ENCODE measurements at regions not wholly inside any gene's neighbourhood (a gene's known extent, or its start where the extent isn't known, plus 50 kb on each side); places are given as distances from the start of the nearest gene placed in this dataset.
A peak's percentile ranks its signal among the peaks of the same experiment; 100 is the strongest.

DNA sequence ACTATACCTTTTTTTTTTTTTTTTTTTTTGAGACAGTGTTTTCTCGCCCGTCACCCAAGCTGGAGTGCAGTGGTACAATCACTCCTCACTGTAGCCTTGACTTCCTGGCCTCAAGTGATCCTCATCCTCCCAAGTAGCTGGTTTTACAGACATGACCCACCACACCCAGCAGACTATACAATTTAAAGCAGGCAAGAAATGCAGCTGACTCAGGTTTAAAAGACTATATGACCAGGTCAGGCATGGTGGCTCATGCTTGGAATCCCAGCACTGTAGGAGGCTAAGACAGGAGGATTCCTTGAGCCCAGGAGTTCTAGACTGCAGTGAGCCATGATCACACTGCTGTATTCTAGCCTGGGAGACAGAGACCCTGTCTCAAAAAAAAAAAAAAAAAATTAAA lies 89.5 kb upstream of the AUTS2 start:
- no peaks in the 10 kb centered on the region for H3K9me3 ChIP-seq (ENCODE audit: insufficient read depth, low read depth, low read length)
- no peaks in the 10 kb centered on the region; the same call in 1 of the 2 replicates for H3K4me1 ChIP-seq (ENCODE audit: insufficient read depth, low read length)
- no peaks in the 10 kb centered on the region for H3K27me3 ChIP-seq (ENCODE audit: insufficient read depth, low read length)
- no peak overlapping the region for H3K4me3 ChIP-seq (ENCODE audit: low read length)
- no peak overlapping the region for H3K27ac ChIP-seq (ENCODE audit: low read length)
- H3K36me3 ChIP-seq (ENCODE audit: insufficient read depth, low read depth, low read length): no peaks in the 10 kb centered on the region
- no peak overlapping the region for H3K9ac ChIP-seq (ENCODE audit: low read depth, low read length)

DNA sequence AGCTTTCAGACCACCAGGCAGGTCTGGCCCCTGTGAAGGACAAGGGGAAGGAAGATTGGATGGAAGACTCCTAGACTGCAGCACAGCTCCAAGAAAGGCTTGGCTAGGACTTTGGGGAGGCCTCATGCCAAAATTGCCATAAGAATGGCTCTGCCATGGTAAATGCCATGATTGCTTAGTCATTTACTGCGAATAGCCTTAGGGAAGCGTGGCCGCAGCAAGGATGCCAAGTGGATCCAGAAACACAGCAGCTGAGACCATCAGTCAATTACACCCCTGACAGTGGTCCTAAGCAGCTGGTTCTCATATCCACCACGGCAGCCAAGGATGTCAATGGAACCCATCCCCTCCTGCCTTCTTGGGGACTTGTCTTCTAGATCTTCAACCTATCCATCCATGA lies 88.2 kb upstream of the AUTS2 start:
- H3K27me3 ChIP-seq (ENCODE audit: insufficient read depth, low read length): no peaks in the 10 kb centered on the region
- H3K27ac ChIP-seq (ENCODE audit: low read length): no peak overlapping the region
- H3K4me1 ChIP-seq (ENCODE audit: insufficient read depth, low read length): no peaks in the 10 kb centered on the region
- H3K36me3 ChIP-seq (ENCODE audit: insufficient read depth, low read depth, low read length): no peaks in the 10 kb centered on the region
- H3K9me3 ChIP-seq (ENCODE audit: insufficient read depth, low read depth, low read length): no peaks in the 10 kb centered on the region
- H3K4me3 ChIP-seq (ENCODE audit: low read length): no peak overlapping the region
- no peak overlapping the region for H3K9ac ChIP-seq (ENCODE audit: low read depth, low read length)

DNA sequence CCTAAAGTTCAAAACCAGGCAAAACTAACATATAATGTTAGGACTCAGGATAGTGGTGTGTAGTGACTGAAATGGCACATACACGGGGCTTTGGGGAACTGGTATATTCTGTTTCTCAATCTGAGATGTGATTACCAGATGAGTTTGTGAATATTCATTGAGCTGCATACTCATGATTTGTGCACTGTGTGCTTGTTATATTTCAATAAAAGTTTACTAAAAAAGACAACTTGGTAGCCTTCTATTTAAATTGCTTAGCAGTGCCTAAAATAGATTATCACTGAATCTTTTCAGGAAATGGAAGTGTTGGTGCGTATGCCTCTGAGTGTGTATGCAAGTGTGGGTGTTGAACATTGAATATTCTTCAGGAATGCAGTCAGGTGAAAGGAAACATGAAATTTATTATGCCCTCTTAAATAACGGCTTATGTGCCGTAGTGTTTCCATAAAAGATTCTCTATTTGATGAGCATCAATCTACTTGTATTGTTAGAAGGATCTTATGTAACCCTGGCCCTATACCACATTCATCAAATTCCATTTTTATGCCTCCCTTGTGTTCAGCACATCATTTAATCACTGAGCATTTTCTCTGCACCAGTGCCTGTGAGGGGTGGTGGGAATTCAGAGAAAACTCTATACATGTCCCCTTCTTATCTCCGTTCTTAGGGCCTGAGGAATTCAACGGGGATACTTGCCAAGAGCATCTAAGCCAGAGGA lies 82.6 kb upstream of the AUTS2 start:
- peaks cover 10% of the 10 kb centered on the region; the same call in 1 of the 2 replicates for H3K4me1 ChIP-seq (ENCODE audit: insufficient read depth, low read length)
- H3K9ac ChIP-seq (ENCODE audit: low read depth, low read length): no peak overlapping the region
- H3K27ac ChIP-seq (ENCODE audit: low read length): no peak overlapping the region
- H3K36me3 ChIP-seq (ENCODE audit: insufficient read depth, low read depth, low read length): no peaks in the 10 kb centered on the region
- H3K27me3 ChIP-seq (ENCODE audit: insufficient read depth, low read length): 0 out of 2 replicates have a peak, but pooled peaks cover 8% of the 10 kb centered on the region
- no peaks in the 10 kb centered on the region for H3K9me3 ChIP-seq (ENCODE audit: insufficient read depth, low read depth, low read length)
- H3K4me3 ChIP-seq (ENCODE audit: low read length): no peak overlapping the region

DNA sequence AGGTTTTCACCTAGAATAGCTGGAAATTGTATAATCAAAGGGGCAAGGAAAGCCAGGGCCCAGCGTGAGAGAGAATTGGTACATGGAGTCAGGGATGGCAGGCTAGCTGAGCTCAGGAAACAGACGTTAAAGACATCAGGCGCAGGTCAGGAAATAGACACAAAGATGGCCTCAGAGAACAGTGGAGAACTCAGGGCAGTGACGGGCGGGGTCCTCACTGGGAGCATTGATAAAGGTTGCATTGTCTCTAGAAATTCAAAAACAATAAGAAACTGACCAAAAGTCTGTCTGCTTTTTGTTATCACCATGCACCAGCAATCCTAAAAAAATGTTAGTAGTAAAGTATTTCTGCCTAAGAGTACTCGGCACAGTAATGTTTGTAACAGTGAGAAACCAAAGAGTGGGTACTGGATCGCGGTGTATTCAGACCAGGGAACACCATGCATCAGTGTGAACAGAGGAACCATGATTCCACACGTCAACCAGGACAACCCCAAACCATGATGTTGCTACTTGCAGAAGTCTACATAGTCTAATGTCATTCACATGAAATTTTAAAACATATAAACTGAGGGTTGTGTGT lies 81.9 kb upstream of the AUTS2 start:
- Histone ChIP-seq H3K4me1 (ENCODE audit: insufficient read depth, low read length) (peaks cover 10% of the 10 kb centered on the region; the same call in 1 of the 2 replicates), H3K9me3 (ENCODE audit: insufficient read depth, low read depth, low read length) (no peaks in the 10 kb centered on the region), H3K27ac (ENCODE audit: low read length) (no peak overlapping the region), H3K27me3 (ENCODE audit: insufficient read depth, low read length) (0 out of 2 replicates have a peak, but pooled peaks cover 8% of the 10 kb centered on the region), H3K4me3 (ENCODE audit: low read length) (no peak overlapping the region), H3K36me3 (ENCODE audit: insufficient read depth, low read depth, low read length) (no peaks in the 10 kb centered on the region), H3K9ac (ENCODE audit: low read depth, low read length) (no peak overlapping the region)

DNA sequence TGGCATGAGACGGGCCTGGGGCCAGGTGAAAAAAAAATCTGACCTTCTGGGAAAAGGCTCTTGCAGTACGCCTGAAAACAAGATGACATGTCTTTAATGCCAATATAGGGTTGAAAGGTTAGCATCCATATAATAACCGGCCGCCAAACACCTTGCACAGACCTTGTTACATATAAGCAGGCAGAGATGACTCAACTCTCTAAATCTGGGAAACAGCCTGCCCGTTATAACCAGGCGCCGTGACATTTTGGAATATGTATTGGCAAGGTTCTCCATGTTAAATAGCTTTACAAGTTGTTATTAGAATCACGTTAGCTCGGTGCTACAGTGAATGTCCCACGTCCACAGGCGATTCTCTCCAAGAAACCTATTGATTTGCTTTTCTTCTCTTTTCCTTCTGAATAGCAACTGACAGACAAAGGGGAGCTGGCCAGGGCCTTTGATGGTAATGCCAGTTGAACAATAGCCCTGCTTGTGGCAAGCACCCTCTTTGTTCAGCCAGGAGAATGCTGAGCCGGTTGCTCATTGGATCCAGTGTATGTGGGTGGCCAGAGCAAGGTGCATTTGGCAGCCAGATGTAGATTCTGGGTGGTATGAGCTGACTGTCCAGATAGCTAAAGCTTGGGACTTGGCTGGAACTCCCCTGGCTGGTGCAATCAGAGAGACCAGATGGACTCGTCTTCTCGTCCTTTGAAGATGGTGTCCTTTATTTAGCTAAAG lies 80.1 kb upstream of the AUTS2 start:
- 0 out of 2 replicates have a peak overlapping the region, but pooled peaks have one; percentile 19 for H3K9ac ChIP-seq (ENCODE audit: low read depth, low read length)
- H3K9me3 ChIP-seq (ENCODE audit: insufficient read depth, low read depth, low read length): no peaks in the 10 kb centered on the region
- H3K4me3 ChIP-seq (ENCODE audit: low read length): peak overlapping the region; percentile 47; the same call in 1 of the 2 replicates
- H3K27me3 ChIP-seq (ENCODE audit: insufficient read depth, low read length): 0 out of 2 replicates have a peak, but pooled peaks cover 8% of the 10 kb centered on the region
- H3K4me1 ChIP-seq (ENCODE audit: insufficient read depth, low read length): peaks cover 10% of the 10 kb centered on the region; the same call in 1 of the 2 replicates
- no peak overlapping the region for H3K27ac ChIP-seq (ENCODE audit: low read length)
- H3K36me3 ChIP-seq (ENCODE audit: insufficient read depth, low read depth, low read length): no peaks in the 10 kb centered on the region

DNA sequence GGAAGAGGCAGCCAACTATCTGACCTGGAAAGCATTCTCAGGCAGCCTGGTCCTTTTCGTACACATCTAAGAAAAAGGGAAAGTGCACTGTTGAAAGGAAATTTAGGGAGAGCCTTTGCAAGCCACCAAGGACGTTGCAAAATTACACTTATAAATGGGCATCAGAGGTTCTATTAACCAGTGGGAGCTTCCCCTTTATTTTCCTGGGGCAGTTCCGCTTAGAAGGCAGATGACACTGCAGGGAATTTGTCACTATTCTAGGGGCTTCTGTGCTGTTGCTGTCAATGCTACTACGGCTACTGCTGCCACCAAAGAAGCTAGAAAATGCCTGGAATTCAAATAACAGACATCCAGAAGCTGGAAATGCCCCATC lies 79.6 kb upstream of the AUTS2 start:
- H3K27ac ChIP-seq (ENCODE audit: low read length): no peak overlapping the region
- 0 out of 2 replicates have a peak, but pooled peaks cover 8% of the 10 kb centered on the region for H3K27me3 ChIP-seq (ENCODE audit: insufficient read depth, low read length)
- no peaks in the 10 kb centered on the region for H3K9me3 ChIP-seq (ENCODE audit: insufficient read depth, low read depth, low read length)
- H3K4me1 ChIP-seq (ENCODE audit: insufficient read depth, low read length): peaks cover 10% of the 10 kb centered on the region; the same call in 1 of the 2 replicates
- no peaks in the 10 kb centered on the region for H3K36me3 ChIP-seq (ENCODE audit: insufficient read depth, low read depth, low read length)
- peak overlapping the region; percentile 47; the same call in 1 of the 2 replicates for H3K4me3 ChIP-seq (ENCODE audit: low read length)
- 0 out of 2 replicates have a peak overlapping the region, but pooled peaks have one; percentile 19 for H3K9ac ChIP-seq (ENCODE audit: low read depth, low read length)

DNA sequence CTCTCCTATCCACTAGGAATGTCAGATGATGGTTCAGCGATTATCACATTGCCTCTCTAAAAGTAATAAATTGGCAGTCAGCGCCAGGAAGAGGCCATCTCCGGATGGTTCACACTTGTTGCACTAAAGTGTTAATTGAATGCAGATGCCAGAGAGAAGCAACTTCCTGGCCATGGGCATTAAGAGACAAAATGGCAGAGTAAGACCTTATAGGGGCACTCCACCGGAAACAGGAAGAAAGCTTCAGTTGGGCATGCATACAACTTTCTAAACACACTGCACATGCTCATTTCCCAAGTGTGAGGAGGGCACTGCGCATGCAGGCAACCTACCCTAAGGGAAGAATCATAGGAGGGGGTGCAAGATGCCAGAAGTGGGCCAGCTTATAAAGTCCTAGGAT lies 71.7 kb upstream of the AUTS2 start:
- H3K27ac ChIP-seq (ENCODE audit: low read length): no peak overlapping the region
- no peak overlapping the region for H3K9ac ChIP-seq (ENCODE audit: low read depth, low read length)
- no peaks in the 10 kb centered on the region; the same call in none of the 2 replicates for H3K9me3 ChIP-seq (ENCODE audit: insufficient read depth, low read depth, low read length)
- H3K4me1 ChIP-seq (ENCODE audit: insufficient read depth, low read length): no peaks in the 10 kb centered on the region; the same call in 1 of the 2 replicates
- no peaks in the 10 kb centered on the region for H3K27me3 ChIP-seq (ENCODE audit: insufficient read depth, low read length)
- no peaks in the 10 kb centered on the region for H3K36me3 ChIP-seq (ENCODE audit: insufficient read depth, low read depth, low read length)
- H3K4me3 ChIP-seq (ENCODE audit: low read length): no peak overlapping the region

DNA sequence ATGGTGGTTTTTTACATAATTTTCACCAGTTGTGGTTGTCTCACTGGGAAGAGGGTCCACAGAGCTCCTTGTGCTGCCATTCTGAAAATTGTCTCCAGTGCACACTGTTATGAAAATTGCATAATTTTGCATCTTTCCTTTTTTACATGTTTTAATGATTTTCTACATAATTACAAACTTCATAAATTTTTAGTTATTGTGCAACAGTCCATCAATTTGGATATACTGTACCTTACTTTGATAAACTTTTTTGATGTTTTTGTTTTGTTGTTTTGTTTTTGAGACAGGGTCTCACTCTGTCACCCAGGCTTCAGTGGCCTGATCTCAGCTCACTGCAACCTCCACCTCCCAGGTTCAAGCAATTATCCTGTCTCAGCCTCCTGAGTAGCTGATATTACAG lies 70.6 kb upstream of the AUTS2 start:
- H3K9me3 ChIP-seq (ENCODE audit: insufficient read depth, low read depth, low read length): no peaks in the 10 kb centered on the region; the same call in none of the 2 replicates
- no peaks in the 10 kb centered on the region for H3K27me3 ChIP-seq (ENCODE audit: insufficient read depth, low read length)
- no peaks in the 10 kb centered on the region; the same call in 1 of the 2 replicates for H3K4me1 ChIP-seq (ENCODE audit: insufficient read depth, low read length)
- H3K9ac ChIP-seq (ENCODE audit: low read depth, low read length): no peak overlapping the region
- H3K27ac ChIP-seq (ENCODE audit: low read length): no peak overlapping the region
- no peaks in the 10 kb centered on the region for H3K36me3 ChIP-seq (ENCODE audit: insufficient read depth, low read depth, low read length)
- no peak overlapping the region for H3K4me3 ChIP-seq (ENCODE audit: low read length)

DNA sequence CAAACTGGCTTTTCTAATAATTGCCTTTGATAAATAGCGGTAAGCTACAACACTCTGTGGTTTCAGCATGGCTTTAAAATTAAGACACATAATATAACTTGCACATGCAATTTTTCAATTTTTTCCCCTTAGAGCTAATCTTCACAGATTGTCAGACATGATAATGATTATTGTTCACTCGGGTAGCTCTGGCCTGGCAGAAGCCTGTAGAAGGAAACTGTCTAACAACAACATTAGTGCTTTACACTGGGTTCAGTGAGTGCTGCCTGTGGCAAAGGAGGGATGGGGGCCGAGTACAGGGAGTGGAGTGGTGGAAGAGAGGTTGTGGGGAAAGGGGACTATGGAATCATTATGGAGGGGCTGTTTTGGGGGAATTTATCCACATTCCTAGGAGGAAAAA lies 67.2 kb upstream of the AUTS2 start:
- Histone ChIP-seq H3K4me1 (ENCODE audit: insufficient read depth, low read length) (no peaks in the 10 kb centered on the region; the same call in 1 of the 2 replicates), H3K9me3 (ENCODE audit: insufficient read depth, low read depth, low read length) (no peaks in the 10 kb centered on the region; the same call in none of the 2 replicates), H3K27me3 (ENCODE audit: insufficient read depth, low read length) (no peaks in the 10 kb centered on the region), H3K27ac (ENCODE audit: low read length) (no peak overlapping the region), H3K36me3 (ENCODE audit: insufficient read depth, low read depth, low read length) (no peaks in the 10 kb centered on the region), H3K9ac (ENCODE audit: low read depth, low read length) (no peak overlapping the region), H3K4me3 (ENCODE audit: low read length) (no peak overlapping the region)

DNA sequence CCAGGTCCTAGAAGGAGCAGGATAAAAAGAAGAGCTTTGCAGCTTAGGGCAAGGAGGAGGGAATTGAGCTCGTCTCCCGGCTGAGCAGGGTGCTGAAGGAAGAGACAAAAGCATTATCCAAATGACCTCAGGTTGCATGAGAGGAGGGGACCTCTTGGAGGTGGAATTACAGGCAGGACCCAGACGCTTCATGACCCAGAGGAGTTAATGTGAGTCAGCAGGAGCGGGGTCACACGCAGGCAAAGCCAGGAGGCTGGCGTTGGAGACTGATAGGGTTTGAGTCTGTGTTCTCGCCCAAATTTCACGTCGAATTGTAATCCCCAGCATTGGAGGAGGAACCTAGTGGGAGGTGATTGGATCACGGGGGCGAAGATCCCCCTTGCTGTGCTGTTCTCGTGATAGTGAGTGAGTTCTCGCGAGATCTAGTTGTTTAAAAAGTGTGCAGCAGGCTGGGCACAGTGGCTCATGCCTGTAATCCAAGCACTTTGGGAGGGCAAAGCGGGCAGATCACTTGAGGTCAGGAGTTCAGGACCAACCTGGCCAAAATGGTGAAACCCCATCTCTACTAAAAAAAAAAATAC lies 63.7 kb upstream of the AUTS2 start:
- no peaks in the 10 kb centered on the region for H3K9me3 ChIP-seq (ENCODE audit: insufficient read depth, low read depth, low read length)
- H3K4me3 ChIP-seq (ENCODE audit: low read length): peak overlapping the region; percentile 32
- H3K36me3 ChIP-seq (ENCODE audit: insufficient read depth, low read depth, low read length): no peaks in the 10 kb centered on the region
- peaks cover 3% of the 10 kb centered on the region; the same call in 1 of the 2 replicates for H3K4me1 ChIP-seq (ENCODE audit: insufficient read depth, low read length)
- no peaks in the 10 kb centered on the region for H3K27me3 ChIP-seq (ENCODE audit: insufficient read depth, low read length)
- no peak overlapping the region for H3K27ac ChIP-seq (ENCODE audit: low read length)
- peak overlapping the region; percentile 56 for H3K9ac ChIP-seq (ENCODE audit: low read depth, low read length)

DNA sequence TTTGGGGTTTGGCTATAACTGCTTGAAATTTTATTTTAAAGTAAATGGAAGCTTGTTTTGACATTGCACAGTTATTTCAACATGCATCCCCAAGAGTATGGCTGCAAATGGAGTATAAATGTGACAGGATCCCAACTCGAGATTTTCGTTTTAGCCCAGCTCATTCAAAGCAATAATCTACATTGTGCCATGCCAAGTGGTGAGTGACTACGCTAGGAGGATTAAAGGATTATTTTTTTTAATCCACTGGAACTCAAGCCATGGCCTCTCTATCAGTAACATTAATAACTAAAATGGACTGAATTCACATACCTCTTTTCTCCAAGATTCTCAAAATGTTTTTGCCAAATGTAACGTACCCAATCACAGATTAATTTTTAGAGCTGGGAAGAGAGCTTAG lies 60.6 kb upstream of the AUTS2 start:
- Histone ChIP-seq H3K4me3 (ENCODE audit: low read length) (no peak overlapping the region), H3K36me3 (ENCODE audit: insufficient read depth, low read depth, low read length) (no peaks in the 10 kb centered on the region), H3K27ac (ENCODE audit: low read length) (no peak overlapping the region), H3K9ac (ENCODE audit: low read depth, low read length) (no peak overlapping the region), H3K9me3 (ENCODE audit: insufficient read depth, low read depth, low read length) (no peaks in the 10 kb centered on the region), H3K4me1 (ENCODE audit: insufficient read depth, low read length) (peaks cover 3% of the 10 kb centered on the region; the same call in 1 of the 2 replicates), H3K27me3 (ENCODE audit: insufficient read depth, low read length) (no peaks in the 10 kb centered on the region)

Data from iPS-20b (cell line).